ENCODE measurements at regions not wholly inside any gene's neighbourhood (a gene's known extent, or its start where the extent isn't known, plus 50 kb on each side); places are given as distances from the start of the nearest gene placed in this dataset.

DNA sequence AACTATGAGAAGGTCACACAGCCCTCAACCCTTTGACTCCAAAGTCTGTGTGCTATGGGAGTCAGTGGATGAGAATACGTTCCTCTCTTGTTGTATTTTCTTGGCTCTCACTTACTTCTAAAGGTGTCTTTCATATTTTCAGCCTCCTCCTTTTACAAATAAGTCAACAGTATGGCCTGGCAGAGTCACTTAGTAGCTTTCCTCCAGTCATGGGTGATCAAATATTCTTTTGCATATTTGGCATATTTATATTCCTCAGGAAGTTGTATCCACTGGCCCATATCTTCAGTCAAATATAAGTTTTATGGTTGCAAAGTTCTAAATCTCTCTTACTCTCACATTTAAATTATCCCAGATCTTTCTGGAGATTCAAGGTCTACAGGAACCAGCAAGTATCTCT is 327.5 kb downstream of the ETS1 start:
- TF ChIP-seq CTCF (IDR thresholded peaks at IDR 0.05; ENCODE audit: extremely low read depth in 1 of 2, insufficient read depth in 1 of 2, low read depth in 1 of 2, low read length in 2 of 2) (no peak), POLR2AphosphoS5 (IDR thresholded peaks at IDR 0.05; ENCODE audit: insufficient read depth, low read depth, low read length) (no peak), MYC (IDR thresholded peaks at IDR 0.05; ENCODE audit: low read depth, low read length) (no peak)

Data from endothelial cell of umbilical vein (primary cell).